ENCODE measurements at regions not wholly inside any gene's neighbourhood (a gene's known extent, or its start where the extent isn't known, plus 50 kb on each side); places are given as distances from the start of the nearest gene placed in this dataset.

DNA sequence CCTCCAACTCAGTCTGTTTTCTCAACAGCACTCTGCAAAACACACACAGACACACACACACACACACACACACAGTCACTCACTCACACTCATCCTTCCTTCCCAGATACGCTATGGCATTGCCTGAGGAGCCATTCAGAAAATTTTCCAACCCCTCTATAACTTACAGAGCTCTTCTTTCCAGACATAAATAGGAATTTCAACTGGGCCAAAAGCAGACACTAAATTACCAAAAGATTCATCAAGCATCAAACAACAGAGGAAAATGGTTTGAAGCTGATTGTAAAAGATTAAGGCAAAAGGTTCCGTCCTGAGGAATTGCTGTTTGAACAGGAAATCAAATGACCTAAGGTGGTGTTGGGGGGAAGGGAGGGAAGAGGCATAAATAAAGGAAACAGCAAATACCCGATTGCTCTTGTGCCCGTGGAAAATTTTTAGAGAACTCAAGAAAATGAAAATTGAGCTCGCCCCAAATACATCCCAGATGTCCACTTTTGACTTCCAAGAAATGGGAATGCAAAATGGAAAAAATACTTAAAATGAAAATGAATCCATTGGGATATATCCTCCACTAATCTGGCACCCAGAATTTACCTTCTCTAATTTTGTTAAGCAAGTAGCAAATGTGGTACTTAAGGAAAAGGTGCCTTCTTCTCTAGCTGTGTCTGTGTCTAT lies 183.6 kb downstream of the QDPR start:
- H3K4me1 ChIP-seq: no peaks in the 10 kb centered on the region
- H3K27me3 ChIP-seq: no peaks in the 10 kb centered on the region
- no peaks in the 10 kb centered on the region for H3K36me3 ChIP-seq
- TF ChIP-seq, protein P1, sequence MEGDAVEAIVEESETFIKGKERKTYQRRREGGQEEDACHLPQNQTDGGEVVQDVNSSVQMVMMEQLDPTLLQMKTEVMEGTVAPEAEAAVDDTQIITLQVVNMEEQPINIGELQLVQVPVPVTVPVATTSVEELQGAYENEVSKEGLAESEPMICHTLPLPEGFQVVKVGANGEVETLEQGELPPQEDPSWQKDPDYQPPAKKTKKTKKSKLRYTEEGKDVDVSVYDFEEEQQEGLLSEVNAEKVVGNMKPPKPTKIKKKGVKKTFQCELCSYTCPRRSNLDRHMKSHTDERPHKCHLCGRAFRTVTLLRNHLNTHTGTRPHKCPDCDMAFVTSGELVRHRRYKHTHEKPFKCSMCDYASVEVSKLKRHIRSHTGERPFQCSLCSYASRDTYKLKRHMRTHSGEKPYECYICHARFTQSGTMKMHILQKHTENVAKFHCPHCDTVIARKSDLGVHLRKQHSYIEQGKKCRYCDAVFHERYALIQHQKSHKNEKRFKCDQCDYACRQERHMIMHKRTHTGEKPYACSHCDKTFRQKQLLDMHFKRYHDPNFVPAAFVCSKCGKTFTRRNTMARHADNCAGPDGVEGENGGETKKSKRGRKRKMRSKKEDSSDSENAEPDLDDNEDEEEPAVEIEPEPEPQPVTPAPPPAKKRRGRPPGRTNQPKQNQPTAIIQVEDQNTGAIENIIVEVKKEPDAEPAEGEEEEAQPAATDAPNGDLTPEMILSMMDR (IDR thresholded peaks at IDR 0.05): no peak
- no peak for TF ChIP-seq POLR2A (IDR thresholded peaks at IDR 0.05)
- no peak overlapping the region for H3K4me3 ChIP-seq
- H3K9me3 ChIP-seq: no peaks in the 10 kb centered on the region
- DNase-seq: no peak
- H3K27ac ChIP-seq: no peak overlapping the region

DNA sequence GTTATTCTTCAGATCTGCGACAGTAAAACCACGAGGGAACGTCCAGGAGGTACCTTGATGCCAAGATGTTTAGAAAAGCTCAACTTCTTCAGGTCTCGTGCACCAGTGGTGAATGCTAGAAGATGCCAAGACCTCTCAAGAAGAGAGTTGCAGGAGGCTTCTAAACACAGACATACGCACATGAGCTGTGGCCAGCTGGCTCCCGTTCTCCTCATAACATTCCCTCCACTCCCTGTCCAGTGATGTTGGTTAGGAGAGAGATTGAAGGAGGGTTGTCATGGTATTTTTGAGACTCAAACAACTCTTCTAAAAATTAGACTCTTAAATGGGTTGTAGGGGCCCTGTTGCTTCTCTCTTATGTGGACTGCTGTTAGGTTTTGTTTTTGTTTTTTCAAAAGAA lies 184.3 kb downstream of the QDPR start:
- H3K4me3 ChIP-seq: no peak overlapping the region
- no peaks in the 10 kb centered on the region for H3K9me3 ChIP-seq
- H3K4me1 ChIP-seq: no peaks in the 10 kb centered on the region
- no peak overlapping the region for H3K27ac ChIP-seq
- DNase-seq: no peak
- H3K36me3 ChIP-seq: no peaks in the 10 kb centered on the region
- no peak for TF ChIP-seq POLR2A (IDR thresholded peaks at IDR 0.05)
- TF ChIP-seq, protein P1 (IDR thresholded peaks at IDR 0.05): no peak
- no peaks in the 10 kb centered on the region for H3K27me3 ChIP-seq

DNA sequence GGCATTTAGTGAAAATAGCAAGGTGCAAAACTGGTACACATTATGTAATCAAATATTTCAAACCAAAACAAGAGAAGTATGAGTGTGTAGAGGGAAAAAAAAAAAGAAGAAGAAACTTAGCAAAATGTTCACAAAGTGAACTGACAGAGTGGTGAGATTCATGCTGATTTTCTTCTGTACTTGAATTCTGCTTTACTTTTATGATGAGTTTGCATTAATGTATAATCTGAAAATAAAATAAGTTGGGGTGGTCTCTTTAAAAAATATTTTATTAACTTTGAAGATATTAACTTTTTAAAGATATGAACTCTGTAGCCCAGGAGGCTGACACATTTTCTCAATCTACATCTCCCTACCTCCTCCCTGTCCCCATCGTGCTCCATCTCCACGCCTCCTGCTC lies 185.1 kb downstream of the QDPR start:
- TF ChIP-seq POLR2A (IDR thresholded peaks at IDR 0.05): no peak
- TF ChIP-seq, protein P1 (IDR thresholded peaks at IDR 0.05): no peak
- DNase-seq: no peak
- no peak overlapping the region for H3K4me3 ChIP-seq

DNA sequence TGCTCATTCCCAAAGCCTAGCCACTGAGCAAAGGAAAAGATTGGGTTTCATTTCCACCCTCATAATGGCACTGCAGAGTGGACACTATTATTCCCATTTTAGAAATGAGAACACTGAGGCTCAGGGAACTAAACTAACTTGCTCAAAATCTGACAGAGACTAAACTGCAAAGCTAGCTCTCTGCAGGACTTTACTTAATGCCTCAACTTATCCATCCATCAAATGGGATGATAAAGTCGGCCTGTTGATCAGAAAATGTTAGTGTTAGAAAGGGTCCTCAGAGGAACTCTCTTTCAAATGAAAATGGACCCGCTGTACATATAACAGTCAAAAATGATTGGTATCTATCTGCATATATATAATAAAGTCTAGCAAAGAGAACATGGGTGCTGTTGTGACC lies 186.8 kb downstream of the QDPR start:
- H3K36me3 ChIP-seq: no peaks in the 10 kb centered on the region
- H3K4me3 ChIP-seq: no peak overlapping the region
- H3K27ac ChIP-seq: no peak overlapping the region
- DNase-seq: no peak
- TF ChIP-seq, protein P1 (IDR thresholded peaks at IDR 0.05): no peak
- TF ChIP-seq POLR2A (IDR thresholded peaks at IDR 0.05): no peak
- no peaks in the 10 kb centered on the region for H3K4me1 ChIP-seq
- no peaks in the 10 kb centered on the region for H3K9me3 ChIP-seq
- H3K27me3 ChIP-seq: no peaks in the 10 kb centered on the region

More for the DNA sequence above, 185.1 kb downstream of the QDPR start:
- Histone ChIP-seq H3K27me3 (no peaks in the 10 kb centered on the region), H3K9me3 (no peaks in the 10 kb centered on the region), H3K4me1 (no peaks in the 10 kb centered on the region), H3K27ac (no peak overlapping the region), H3K36me3 (no peaks in the 10 kb centered on the region)

DNA sequence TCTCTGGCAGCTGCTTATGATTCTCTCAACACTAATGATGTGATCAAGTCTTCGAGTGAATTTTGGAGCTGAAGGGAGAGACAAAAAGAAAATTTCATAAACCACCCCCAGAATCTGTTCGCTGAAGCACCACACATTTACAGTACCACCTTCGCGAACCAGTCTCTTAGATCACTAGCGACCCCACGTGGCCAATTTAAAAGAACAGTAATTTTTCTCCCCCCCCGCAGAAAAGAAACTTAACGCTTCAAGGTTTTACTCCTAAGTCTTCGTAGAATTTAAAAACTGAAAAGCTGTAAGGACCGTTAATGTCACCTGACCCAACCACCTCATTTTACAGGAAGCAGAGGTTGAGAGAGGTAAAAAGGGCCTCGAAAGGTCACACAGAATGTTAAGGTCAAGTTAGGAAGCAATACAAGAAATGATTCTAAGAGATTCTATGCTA lies 187.5 kb downstream of the QDPR start:
- TF ChIP-seq, protein P1 (IDR thresholded peaks at IDR 0.05): peak in 5 of 6 experiments; percentile 24 to 44 (median 32)
- TF ChIP-seq POLR2A (IDR thresholded peaks at IDR 0.05): no peak
- H3K27ac ChIP-seq: no peak overlapping the region
- no peaks in the 10 kb centered on the region for H3K4me1 ChIP-seq
- H3K9me3 ChIP-seq: no peaks in the 10 kb centered on the region
- H3K36me3 ChIP-seq: no peaks in the 10 kb centered on the region
- no peak for DNase-seq
- H3K4me3 ChIP-seq: no peak overlapping the region
- H3K27me3 ChIP-seq: no peaks in the 10 kb centered on the region
